HS-5 (cell line): ENCODE measurements at regions not wholly inside any gene's neighbourhood (a gene's known extent, or its start where the extent isn't known, plus 50 kb on each side); places are given as distances from the start of the nearest gene placed in this dataset.

Experiments
- DNase-seq: peaks from one replicate; pipeline ENCODE4 v3.0.0-alpha.2; 2012; ENCODE audit warnings: low read depth

GRCh38 chr6:62670490-62671223 is 384.6 kb upstream of the KHDRBS2 start:
- no peak for DNase-seq

DNA sequence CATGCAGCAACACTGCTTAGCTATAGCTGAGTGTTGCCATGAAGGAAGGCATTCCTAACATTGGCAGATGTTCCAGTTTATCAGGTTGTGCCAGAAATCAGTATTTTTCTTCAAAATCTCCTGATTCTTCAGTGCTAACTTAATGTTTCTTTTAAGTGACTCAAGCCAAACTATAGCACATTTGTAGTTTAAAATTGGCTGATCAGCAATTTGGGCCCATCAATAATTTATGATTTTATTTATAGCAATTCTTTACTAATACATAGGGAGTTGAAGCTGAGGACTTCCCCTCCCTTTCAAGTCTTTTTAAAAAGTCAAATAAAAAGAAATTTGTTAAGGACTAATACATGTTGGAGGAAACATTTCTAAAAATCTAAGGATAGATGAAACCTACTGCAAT is 383.8 kb upstream of the KHDRBS2 start:
- no peak for DNase-seq

GRCh38 chr6:62652692-62653328 is 366.8 kb upstream of the KHDRBS2 start:
- no peak for DNase-seq

DNA sequence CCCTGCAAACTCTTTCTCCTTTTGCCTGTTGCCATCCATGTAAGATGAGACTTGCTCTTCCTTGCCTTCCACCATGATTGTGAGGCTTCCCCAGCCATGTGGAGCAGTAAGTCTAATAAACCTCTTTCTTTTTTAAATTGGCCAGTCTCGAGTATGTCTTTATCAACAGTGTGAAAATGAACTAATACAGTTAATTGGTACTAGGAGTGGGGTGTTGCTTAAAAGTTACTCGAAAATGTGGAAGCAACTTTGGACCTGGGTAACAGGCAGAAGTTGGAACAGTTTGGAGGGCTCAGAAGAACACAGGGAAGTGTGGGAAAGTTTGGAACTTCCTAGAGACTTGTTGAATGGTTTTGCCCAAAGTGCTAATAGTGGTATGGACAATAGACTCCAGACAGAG is 359.2 kb upstream of the KHDRBS2 start:
- DNase-seq, result no peak

DNA sequence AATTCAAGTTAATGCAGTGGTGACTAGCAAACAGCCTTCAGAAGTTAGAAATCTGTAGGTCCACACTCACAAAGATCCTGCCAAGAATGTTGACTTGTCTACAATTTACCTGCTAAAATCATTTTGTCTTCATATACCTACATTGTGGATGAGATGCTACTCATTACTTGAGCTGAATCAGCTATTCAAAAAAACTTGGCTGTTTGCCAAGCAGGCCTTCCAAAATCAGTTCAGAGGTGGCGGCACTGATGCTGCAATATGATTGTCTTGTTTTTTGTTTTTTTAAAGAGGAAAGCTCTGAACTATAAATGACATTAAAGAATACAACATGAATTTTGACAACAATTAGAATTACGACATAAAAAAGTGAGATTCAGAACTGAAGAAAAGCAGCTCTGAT is 354.7 kb upstream of the KHDRBS2 start:
- no peak for DNase-seq

- no peak for DNase-seq
Observed at GRCh38 chr6:62626661-62627060, 340.6 kb upstream of the KHDRBS2 start.

- peak; percentile 25 for DNase-seq
Observed at GRCh38 chr6:62623846-62624532, 338.0 kb upstream of the KHDRBS2 start.

DNA sequence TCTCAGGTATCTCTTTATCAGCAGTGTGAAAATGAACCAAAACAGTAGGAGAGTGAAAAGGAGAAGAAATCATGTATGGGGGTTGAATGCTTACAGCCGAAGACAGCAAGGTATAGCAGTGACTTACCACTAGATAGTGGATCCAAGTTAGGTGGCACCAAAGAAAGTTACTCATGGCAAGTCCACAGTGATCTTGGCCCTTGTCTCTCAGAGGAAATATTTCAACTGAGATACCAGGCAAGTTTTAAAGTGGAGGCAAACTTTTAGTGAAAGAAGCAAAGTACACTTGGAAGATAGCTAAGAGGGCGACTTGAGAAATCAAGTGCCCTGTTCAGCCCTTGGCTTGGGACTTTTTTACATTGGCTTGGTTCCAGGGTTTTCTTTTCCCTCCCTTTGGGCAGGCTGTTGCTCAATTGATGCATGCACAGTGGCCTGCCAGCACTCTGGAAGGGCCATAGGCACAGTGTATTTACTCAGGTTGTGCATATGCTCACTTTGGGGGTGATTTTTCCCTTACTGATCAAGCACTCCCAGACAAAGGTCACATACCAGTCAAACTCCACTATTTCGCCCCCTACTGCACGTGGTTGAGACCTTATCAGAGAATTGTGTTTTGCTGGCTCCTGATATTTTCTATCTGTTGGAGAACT is 329.5 kb upstream of the KHDRBS2 start:
- no peak for DNase-seq

- DNase-seq, result no peak
Observed at GRCh38 chr6:62614442-62614841, 328.4 kb upstream of the KHDRBS2 start.

GRCh38 chr6:62613928-62614327 is 327.9 kb upstream of the KHDRBS2 start:
- DNase-seq, result no peak

DNA sequence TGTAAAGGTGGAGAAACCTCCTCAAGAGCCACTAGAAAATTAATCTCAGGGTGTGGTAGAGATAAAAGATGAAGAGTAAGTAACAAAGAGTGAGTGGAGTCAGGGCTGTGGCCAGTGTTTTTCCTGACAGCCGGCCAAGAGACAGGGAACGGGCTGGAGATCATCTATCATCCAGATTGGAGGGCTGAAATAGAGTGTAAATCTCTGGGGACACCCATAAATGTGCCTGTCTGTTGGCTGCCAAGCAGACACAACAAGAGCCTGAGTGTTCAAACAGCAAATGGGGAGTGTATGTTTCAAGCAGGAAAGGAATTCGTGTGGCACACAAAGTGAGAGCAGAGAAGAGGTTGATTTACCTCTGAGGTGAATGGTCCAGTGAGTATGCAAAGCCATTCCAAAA is 326.4 kb upstream of the KHDRBS2 start:
- no peak for DNase-seq

DNA sequence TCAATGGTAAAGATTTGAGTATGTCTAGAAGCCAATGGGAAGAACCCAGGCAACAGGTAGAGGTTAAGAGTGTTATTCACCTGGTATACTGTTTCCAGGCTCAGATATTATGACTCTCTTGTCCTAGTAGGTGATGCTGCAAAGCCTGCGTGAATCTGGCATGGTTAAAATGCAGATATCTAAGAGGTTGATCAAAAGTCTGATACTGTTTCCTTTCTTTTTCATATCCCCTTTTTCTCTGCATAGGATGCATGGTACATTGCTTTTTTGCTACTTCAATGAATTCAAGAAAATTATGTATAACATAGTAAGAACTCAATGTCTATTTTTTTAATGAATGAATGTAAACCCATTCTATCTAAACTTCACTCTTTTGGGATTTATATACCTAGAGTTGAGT is 284.3 kb upstream of the KHDRBS2 start:
- no peak for DNase-seq

GRCh38 chr6:62541502-62541901 is 255.5 kb upstream of the KHDRBS2 start:
- DNase-seq, result no peak

DNA sequence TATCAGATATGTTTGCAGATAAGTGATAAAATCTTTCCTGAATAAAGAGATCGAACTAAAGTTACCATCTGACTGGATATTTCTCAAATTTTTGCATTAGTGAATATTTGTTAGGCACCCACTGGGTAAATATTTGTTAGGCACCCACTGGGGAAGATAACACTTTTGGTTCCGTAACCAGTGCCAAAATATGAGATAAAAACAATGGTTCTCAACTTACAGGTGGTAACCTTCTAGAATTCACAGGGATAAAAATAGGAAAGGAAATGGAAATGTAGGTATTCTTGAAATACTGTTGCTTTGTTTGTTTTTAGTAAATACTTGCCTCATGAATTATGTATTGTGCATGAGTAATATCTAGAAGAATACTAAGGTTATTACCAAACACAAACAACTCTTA is 245.0 kb upstream of the KHDRBS2 start:
- DNase-seq, result no peak

- DNase-seq, result no peak
Observed at GRCh38 chr6:62528894-62529526, 243.0 kb upstream of the KHDRBS2 start.

DNA sequence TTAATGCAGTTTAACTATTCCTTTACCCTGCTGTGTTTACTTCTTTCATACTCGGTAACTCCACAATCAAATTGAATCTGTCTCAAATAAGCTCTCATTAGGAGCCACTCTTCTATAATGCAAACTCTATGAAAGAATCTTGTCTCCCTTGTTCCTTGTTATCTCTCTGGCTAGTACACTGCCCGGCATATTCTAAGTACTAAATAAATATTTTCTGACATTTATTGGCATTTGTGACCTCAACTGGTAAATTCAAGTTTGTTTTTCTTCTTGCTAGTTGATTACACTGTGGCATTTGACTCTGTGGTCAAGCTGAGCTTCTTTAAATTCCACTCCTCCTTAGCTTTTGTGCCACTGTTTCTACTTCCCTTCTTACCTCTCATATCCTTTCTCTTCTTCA is 237.6 kb upstream of the KHDRBS2 start:
- no peak for DNase-seq

DNA sequence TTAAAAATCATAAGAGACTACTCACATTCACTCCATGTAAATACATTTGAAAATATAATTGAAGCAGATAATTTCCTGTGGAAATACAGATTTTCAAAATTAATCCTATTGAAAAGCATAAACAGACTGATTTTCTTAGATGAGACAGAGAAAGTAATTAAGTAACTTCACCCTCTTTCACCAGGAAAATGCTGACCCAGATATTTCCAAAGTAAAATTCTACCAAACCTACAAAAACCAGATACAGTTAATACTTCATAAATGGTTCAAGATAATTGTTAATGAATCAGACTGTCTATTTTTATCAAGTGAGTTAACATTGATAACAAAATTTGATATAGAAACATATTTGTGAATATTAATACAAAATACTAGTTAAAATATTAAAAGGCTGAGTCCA is 233.5 kb upstream of the KHDRBS2 start:
- DNase-seq, result no peak

DNA sequence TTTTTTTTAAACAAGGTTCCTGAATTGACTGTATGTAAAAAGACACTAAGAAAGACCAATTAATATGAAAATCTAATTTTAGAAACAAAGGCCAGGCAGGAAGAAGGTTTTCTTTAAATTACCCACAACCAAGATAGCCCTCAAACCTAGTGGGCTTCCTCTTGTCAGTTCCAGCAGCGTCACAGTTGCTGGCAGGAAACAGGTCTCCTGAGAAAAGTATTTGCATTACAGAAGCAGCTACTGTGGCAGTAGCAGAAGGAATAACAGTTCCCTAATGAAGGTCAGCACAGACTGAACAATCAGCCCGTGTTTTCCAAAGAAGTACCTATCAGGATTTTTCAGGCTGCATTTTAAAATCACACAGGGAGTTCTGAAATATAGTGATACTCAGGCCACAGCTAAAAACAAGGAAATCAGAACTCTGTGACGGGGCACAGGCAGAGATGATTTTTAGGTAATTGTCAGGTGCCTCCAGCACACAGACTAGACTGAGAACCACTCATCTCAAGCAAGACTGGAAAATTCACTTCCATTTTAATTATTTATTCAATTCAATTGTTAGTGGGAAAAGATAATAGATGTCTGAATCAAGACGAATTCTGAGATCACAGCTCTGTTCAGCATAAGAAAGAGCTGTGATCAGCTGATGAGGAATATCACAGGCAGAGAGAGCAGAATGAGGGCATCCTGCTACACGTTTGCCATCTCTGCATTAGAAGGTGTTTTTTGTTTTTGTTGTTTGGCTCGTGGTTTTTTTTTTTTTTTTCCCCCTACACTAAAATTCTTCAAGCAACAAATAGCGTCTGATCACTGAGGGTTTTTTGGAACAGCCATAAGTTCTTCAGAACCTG is 230.5 kb upstream of the KHDRBS2 start:
- no peak for DNase-seq

- DNase-seq, result no peak
Observed at GRCh38 chr6:62492192-62492822, 206.3 kb upstream of the KHDRBS2 start.

- no peak for DNase-seq
Observed at GRCh38 chr6:62480544-62480943, 194.5 kb upstream of the KHDRBS2 start.

GRCh38 chr6:62479697-62480220 is 193.7 kb upstream of the KHDRBS2 start:
- no peak for DNase-seq
